Naive B cell (primary cell): ENCODE measurements at regions not wholly inside any gene's neighbourhood (a gene's known extent, or its start where the extent isn't known, plus 50 kb on each side); places are given as distances from the start of the nearest gene placed in this dataset.
A peak's percentile ranks its signal among the peaks of the same experiment; 100 is the strongest.

Source experiments
- ATAC-seq, 2 donors: fragments of 150-1000 bp; cut with Tn5 transposase; 2 replicates each; pipeline ENCODE4 v1.10.0; 2021; ENCODE audit warnings: low read depth in 2 of 2, mild to moderate bottlenecking in 2 of 2, moderate library complexity in 2 of 2
- DNase-seq: peaks from one replicate; pipeline ENCODE4 v3.0.0; 2022
- H3K27ac Mint-ChIP-seq, 6 donors: one replicate each; pipeline ENCODE4 v1.8.0; 2020 to 2022; ENCODE audit warnings: mild to moderate bottlenecking in 6 of 6, mixed read lengths in 6 of 6, moderate library complexity in 5 of 6, inconsistent platforms in 2 of 6
- H3K27me3 Mint-ChIP-seq, 3 donors: one replicate each; pipeline ENCODE4 v1.8.0; 2021 to 2022; ENCODE audit warnings: mixed read lengths in 3 of 3, mild to moderate bottlenecking in 1 of 3
- H3K36me3 Mint-ChIP-seq, 2 donors: one replicate each; pipeline ENCODE4 v1.8.0; 2020 to 2022; ENCODE audit warnings: mixed read lengths in 2 of 2, inconsistent platforms in 1 of 2, mild to moderate bottlenecking in 1 of 2
- H3K4me1 Mint-ChIP-seq, 3 donors: one replicate each; pipeline ENCODE4 v1.8.0; 2020 to 2022; ENCODE audit warnings: mixed read lengths in 3 of 3, inconsistent platforms in 1 of 3, mild to moderate bottlenecking in 1 of 3, moderate library complexity in 1 of 3
- H3K4me3 Mint-ChIP-seq, 8 donors: one replicate each; pipeline ENCODE4 v1.8.0; 2020 to 2022; ENCODE audit warnings: mild to moderate bottlenecking in 8 of 8, mixed read lengths in 8 of 8, moderate library complexity in 8 of 8, inconsistent platforms in 2 of 8
- H3K9me3 Mint-ChIP-seq, 7 donors: one replicate each; pipeline ENCODE4 v1.8.0; 2020 to 2022; ENCODE audit warnings: mixed read lengths in 7 of 7, mild to moderate bottlenecking in 5 of 7, inconsistent platforms in 2 of 7, moderate library complexity in 1 of 7

DNA sequence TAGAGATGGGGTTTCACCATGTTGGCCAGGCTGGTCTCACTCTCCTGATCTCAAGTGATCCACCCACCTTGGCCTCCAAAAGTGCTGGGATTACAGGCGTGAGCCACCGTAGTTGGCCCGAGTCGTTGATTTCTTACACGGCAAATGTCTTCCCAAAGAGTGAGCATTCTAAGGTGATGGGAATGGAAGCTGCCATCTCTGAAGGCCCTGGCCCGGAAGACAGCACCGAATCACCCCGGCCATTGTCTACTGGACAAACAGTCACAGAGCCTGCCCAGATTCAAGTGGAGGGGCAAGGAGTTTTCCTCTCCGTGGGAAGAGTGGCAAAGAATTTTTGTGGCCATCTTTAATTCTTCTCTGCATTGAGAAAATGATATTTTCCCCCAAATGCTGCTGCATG is 92.1 kb upstream of the AJAP1 start:
- ATAC-seq (no peak), DNase-seq (no peak)
- Mint-ChIP-seq H3K36me3 (no peaks in the 10 kb centered on the region), H3K27me3 (peaks cover 9 to 37% (median 23%) of the 10 kb centered on the region in 3 donors), H3K4me3 (no peak overlapping the region), H3K27ac (no peak overlapping the region), H3K9me3 (peaks cover 0 to 8% (median 5%) of the 10 kb centered on the region in 7 donors), H3K4me1 (no peaks in the 10 kb centered on the region)

DNA sequence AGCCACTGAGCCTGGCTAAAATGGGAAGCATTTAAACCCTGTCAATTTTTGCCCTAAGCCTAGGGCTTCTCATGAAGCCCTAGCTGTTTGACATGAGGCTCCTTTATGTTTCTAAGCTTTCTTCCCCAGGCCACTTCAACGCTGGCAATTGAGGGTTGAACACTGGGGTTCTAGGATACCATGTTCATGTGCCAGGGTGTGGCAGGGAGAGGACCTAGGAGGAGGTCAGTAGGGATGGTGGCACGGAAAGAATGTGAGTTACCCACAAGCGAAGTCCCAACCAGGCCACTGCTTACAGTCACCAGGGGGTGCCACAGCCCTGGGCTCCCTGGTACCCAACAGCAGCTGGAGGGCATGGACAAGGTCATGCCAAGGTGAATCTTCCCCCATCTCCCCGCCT is 90.8 kb upstream of the AJAP1 start:
- peaks cover 9 to 36% (median 22%) of the 10 kb centered on the region in 3 donors for H3K27me3 Mint-ChIP-seq
- H3K36me3 Mint-ChIP-seq = no peaks in the 10 kb centered on the region
- H3K9me3 Mint-ChIP-seq = peaks cover 0 to 18% (median 12%) of the 10 kb centered on the region in 7 donors
- no peak overlapping the region for H3K4me3 Mint-ChIP-seq
- DNase-seq (no peak), ATAC-seq (no peak)
- no peaks in the 10 kb centered on the region for H3K4me1 Mint-ChIP-seq
- H3K27ac Mint-ChIP-seq = no peak overlapping the region

DNA sequence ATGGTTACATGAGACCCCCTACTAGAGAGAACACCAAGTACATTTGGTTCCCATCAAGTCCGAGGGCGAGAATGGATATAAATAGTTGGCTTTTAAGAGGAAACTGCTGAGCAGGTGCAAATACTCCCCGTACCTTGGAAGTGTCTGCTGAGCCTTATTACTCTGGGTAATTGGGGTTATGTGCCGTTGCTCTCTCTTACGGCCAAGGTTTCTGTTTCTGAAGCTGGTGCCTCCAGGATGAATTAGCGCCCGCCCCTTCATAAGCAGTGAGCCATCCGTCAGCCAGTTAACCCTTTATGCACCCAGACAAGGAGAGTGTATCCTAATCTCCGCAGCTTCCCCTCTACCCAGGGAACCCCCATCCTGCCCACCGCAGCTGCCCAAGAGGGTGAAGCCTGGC is 90.4 kb upstream of the AJAP1 start:
- no peaks in the 10 kb centered on the region for H3K4me1 Mint-ChIP-seq
- no peak for ATAC-seq
- DNase-seq = no peak
- H3K27me3 Mint-ChIP-seq = peaks cover 9 to 31% (median 20%) of the 10 kb centered on the region in 3 donors
- peaks cover 0 to 23% (median 12%) of the 10 kb centered on the region in 7 donors for H3K9me3 Mint-ChIP-seq
- H3K4me3 Mint-ChIP-seq = no peak overlapping the region
- no peak overlapping the region for H3K27ac Mint-ChIP-seq
- H3K36me3 Mint-ChIP-seq = no peaks in the 10 kb centered on the region

DNA sequence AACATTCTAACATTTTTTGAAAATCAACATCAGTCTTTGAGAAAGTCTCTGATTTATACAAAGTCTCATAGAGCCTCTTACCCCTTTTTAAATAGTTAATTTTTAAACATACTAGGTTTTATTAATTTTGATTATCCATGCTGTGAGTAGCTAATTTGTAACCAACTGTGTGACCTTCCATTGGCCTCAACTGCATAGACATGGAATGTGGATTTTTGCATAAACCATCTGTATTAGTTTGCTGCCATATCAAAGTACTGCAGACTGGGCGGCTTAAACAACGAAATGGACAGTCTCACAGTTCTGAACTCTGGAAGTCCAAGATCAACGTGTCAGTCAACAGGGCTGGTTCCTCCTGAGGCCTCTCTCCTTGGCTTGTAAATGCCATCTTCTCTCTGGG is 89.2 kb upstream of the AJAP1 start:
- Mint-ChIP-seq H3K27me3 (peaks cover 9 to 25% (median 20%) of the 10 kb centered on the region in 3 donors), H3K9me3 (peaks cover 0 to 27% (median 12%) of the 10 kb centered on the region in 7 donors), H3K36me3 (no peaks in the 10 kb centered on the region), H3K4me1 (no peaks in the 10 kb centered on the region), H3K27ac (no peak overlapping the region), H3K4me3 (peak overlapping the region in 1 of 8 donors; percentile 76)
- DNase-seq (no peak), ATAC-seq (no peak)

DNA sequence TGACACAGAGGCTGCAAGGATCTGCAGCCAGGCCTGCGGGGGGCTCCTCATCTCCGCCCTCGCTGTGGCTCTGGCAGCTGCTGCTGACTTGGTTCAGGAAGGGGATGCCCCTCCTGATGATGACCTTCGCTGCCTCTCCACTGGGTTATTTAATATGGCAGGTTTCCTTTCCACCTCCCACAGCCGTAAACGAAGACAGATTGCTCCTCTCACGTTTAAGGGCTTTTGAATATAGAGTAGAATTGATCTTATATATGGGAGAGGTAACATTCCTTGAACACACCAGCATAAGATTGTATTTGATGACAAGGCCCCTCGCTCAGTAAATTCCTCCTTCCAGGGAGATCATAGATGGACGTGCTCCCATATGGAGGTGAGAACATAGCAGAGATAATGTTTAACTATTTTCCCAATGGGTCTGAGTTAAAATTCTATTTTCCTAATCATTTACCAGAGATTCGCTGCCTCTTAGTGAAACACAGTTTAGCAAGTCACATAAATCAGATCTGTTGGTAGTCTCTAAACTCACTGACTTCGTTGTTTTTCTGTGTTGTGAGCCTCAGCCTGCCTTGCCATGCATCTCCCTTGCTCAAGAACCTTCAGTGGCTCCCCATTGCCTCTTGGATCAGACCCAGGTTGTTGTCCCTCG is 88.5 kb upstream of the AJAP1 start:
- no peak for DNase-seq
- peaks cover 0 to 27% (median 12%) of the 10 kb centered on the region in 7 donors for H3K9me3 Mint-ChIP-seq
- no peak overlapping the region for H3K4me3 Mint-ChIP-seq
- peaks cover 9 to 24% (median 20%) of the 10 kb centered on the region in 3 donors for H3K27me3 Mint-ChIP-seq
- H3K4me1 Mint-ChIP-seq = no peaks in the 10 kb centered on the region
- no peak for ATAC-seq
- H3K36me3 Mint-ChIP-seq = no peaks in the 10 kb centered on the region
- peak overlapping the region in 1 of 6 donors; percentile 32 for H3K27ac Mint-ChIP-seq

DNA sequence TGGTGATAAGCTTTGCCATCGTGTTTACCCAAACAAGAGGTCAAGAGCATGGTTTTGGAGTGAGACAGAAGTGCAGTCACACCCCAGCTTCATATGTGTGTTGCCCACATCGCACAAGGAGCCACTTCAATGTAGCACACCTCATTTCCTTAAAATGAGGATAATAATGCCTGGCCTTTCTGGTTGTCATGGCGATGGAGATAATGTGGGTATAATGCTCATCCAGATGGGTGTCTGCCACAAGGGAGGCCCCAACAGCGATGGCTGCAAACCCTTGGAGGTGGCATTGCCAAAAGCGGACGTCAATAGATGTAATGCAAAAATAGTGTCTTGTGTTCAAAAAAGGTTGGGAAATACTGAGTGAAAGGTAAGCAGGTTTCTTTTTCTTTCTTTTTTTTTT is 83.1 kb upstream of the AJAP1 start:
- Mint-ChIP-seq H3K4me3 (no peak overlapping the region), H3K36me3 (no peaks in the 10 kb centered on the region), H3K9me3 (peaks cover 0 to 27% (median 12%) of the 10 kb centered on the region in 7 donors), H3K4me1 (no peaks in the 10 kb centered on the region), H3K27me3 (peaks cover 12 to 19% (median 14%) of the 10 kb centered on the region in 3 donors), H3K27ac (no peak overlapping the region)
- ATAC-seq = no peak
- no peak for DNase-seq

DNA sequence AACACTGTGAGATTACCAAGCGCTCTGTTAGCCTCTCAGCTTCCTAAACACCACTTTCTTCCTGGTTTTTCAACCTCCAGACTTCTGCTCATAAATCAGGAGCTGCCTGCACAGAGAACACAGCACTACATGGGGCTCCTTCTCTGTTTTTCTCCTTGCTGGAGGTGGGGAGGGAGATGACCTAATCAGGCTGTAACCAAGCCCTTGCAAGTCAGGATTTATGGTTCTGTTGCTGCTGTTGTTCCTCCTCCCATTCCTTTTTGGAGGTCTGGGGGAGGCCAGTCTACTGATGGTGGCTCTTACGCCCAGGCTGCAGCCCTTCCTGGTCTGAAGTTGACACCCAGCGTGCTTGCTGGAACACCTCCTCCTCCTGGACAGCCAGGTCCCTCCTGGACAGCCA is 80.9 kb upstream of the AJAP1 start:
- ATAC-seq (no peak), DNase-seq (no peak)
- Mint-ChIP-seq H3K4me3 (no peak overlapping the region), H3K9me3 (peaks cover 0 to 16% (median 6%) of the 10 kb centered on the region in 7 donors), H3K27ac (no peak overlapping the region), H3K4me1 (no peaks in the 10 kb centered on the region), H3K36me3 (no peaks in the 10 kb centered on the region), H3K27me3 (peaks cover 12 to 19% (median 14%) of the 10 kb centered on the region in 3 donors)

DNA sequence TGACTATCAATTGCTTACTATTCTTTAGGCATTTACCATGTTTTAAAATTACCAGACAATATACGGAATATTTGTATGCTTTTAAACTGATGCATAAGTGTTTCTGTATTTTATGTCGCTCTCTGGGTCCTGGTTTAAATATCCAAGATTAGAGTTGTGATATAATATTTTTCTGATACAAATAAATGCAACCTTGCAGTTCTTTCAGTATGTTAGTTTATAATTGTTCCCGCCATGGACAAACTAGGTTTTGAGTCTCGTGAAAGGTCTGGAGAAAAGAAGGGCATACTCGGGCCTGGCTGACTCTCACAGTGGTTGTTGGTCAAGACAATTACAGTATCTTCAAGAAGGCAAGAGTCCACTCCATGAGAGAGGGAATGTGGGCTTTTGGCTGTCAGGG is 72.6 kb upstream of the AJAP1 start:
- Mint-ChIP-seq H3K27me3 (peaks cover 35 to 57% (median 43%) of the 10 kb centered on the region in 3 donors), H3K9me3 (peaks cover 0 to 12% (median 3%) of the 10 kb centered on the region in 7 donors), H3K4me1 (no peaks in the 10 kb centered on the region), H3K27ac (no peak overlapping the region), H3K36me3 (no peaks in the 10 kb centered on the region), H3K4me3 (no peak overlapping the region)
- DNase-seq (no peak), ATAC-seq (no peak)

DNA sequence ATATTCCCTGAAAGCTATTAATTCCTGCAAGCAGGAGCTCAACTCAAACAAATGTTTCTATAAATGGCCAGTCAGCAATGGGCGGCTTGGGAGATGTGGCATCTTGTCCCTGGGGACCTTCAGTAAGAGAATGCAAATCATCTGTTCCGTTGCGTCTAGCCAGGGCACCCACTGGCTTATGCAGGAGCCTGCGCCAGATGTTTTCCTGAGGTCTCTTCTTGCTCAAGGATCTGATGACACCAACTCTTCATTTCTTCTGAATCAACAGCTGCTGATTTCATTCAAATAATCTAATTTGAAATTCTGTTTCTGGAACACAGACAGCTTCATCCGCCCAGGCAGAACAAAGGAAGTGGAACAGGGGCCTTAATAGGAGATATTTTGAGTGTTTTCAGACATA is 70.0 kb upstream of the AJAP1 start:
- H3K36me3 Mint-ChIP-seq = no peaks in the 10 kb centered on the region

DNA sequence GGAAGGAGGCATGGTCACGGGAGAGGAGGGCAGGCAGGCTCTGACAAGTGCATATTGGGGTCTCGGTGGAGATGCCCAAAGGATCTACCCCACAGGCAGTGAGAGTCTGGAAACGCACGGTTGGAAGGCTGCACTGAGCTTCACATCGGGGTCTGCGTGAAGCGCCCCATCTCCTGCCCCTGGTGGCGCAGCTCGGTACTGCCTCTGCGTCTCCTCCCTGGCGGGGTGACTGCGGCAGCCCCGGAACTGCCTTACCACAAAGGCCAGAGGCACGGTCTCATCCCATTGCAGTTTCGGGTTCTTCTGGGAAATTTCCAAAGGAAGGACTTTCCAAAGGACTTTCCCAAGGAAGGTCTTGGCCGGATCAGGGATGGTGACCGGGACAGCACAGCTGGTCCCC is 69.2 kb upstream of the AJAP1 start:
- H3K4me3 Mint-ChIP-seq = no peak overlapping the region
- H3K27me3 Mint-ChIP-seq = peaks cover 38 to 52% (median 49%) of the 10 kb centered on the region in 3 donors
- H3K9me3 Mint-ChIP-seq = no peaks in the 10 kb centered on the region
- no peaks in the 10 kb centered on the region for H3K36me3 Mint-ChIP-seq
- no peak overlapping the region for H3K27ac Mint-ChIP-seq
- no peaks in the 10 kb centered on the region for H3K4me1 Mint-ChIP-seq
- DNase-seq = no peak
- ATAC-seq = no peak

More for the DNA sequence above, 70.0 kb upstream of the AJAP1 start:
- no peaks in the 10 kb centered on the region for H3K4me1 Mint-ChIP-seq
- H3K27me3 Mint-ChIP-seq = peaks cover 38 to 56% (median 49%) of the 10 kb centered on the region in 3 donors
- no peaks in the 10 kb centered on the region for H3K9me3 Mint-ChIP-seq
- DNase-seq (no peak), ATAC-seq (no peak)
- H3K4me3 Mint-ChIP-seq = peak overlapping the region in 1 of 8 donors; percentile 44
- no peak overlapping the region for H3K27ac Mint-ChIP-seq

DNA sequence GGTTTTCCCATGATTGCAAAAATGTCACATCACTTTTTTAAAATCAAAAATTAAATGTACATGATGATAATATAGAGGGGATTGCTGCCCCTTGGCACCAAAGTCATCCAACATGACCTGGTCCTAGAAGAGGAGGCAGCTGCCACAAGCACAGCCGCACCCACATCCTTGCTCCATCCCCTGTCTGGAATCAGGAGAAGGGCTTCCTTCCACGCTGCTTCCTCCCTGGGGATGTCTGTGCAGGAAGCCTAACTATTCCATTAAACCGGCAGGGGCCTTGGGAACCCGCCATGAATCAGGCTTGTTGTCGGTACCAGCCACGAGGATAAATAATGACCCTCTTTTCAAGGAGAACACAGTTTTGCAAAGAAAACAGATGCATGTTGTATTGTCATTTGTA is 68.7 kb upstream of the AJAP1 start:
- no peak overlapping the region for H3K27ac Mint-ChIP-seq
- H3K4me3 Mint-ChIP-seq = no peak overlapping the region

DNA sequence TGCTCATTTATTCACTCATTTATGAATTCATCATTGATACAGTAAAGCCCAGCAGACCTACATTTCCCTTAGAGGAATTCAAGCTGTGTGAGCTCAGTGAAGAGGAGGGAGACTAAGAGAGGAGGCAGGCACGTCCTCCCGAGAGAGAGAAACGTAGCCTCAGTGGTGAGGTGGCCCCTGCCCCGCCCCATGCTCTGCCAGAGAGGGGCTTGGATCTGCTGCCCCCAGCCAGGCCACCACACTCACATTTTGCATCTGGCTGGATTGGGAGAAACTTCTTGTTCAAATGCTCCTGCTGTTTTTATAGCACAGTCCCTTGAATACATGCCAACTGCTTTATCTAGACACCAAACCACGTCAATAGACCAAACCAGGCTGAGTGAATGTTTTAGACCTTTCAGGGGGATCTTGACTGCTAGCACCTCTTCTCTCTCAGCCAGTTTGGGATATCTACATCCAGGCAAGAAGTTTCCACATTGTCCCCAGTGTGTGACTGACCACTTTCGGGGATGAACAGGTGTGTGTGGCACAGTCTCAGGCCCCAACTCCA is 67.7 kb upstream of the AJAP1 start:
- no peaks in the 10 kb centered on the region for H3K9me3 Mint-ChIP-seq
- H3K4me1 Mint-ChIP-seq = no peaks in the 10 kb centered on the region
- H3K4me3 Mint-ChIP-seq = no peak overlapping the region
- H3K27ac Mint-ChIP-seq = no peak overlapping the region
- ATAC-seq (no peak), DNase-seq (no peak)
- no peaks in the 10 kb centered on the region for H3K36me3 Mint-ChIP-seq
- H3K27me3 Mint-ChIP-seq = peaks cover 38 to 44% (median 40%) of the 10 kb centered on the region in 3 donors

More for the DNA sequence above, 68.7 kb upstream of the AJAP1 start:
- DNase-seq (no peak), ATAC-seq (no peak)
- no peaks in the 10 kb centered on the region for H3K9me3 Mint-ChIP-seq
- peaks cover 38 to 52% (median 44%) of the 10 kb centered on the region in 3 donors for H3K27me3 Mint-ChIP-seq
- no peaks in the 10 kb centered on the region for H3K36me3 Mint-ChIP-seq
- H3K4me1 Mint-ChIP-seq = no peaks in the 10 kb centered on the region

DNA sequence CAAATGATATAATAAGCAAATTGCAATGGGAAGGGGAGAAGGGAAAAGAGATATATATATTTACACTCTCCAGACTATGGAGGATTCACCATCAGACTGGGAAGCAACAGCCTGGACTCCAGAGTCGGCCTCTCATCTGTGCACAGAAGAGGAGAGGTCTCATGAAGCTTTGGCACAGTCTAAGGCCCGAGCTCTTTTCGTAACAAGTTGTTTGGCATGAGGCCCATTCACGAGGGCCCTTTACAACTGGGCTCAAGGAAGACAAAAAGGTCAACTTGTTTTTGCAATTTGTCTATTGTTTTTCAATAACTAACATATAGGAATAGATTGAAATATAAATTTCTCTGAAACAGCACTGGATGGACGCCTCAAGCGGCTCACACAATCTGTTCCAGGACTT is 66.7 kb upstream of the AJAP1 start:
- ATAC-seq (no peak), DNase-seq (no peak)
- no peak overlapping the region for H3K27ac Mint-ChIP-seq
- no peaks in the 10 kb centered on the region for H3K9me3 Mint-ChIP-seq
- H3K36me3 Mint-ChIP-seq = no peaks in the 10 kb centered on the region
- no peak overlapping the region for H3K4me3 Mint-ChIP-seq
- H3K27me3 Mint-ChIP-seq = peaks cover 34 to 39% (median 39%) of the 10 kb centered on the region in 3 donors
- no peaks in the 10 kb centered on the region for H3K4me1 Mint-ChIP-seq

DNA sequence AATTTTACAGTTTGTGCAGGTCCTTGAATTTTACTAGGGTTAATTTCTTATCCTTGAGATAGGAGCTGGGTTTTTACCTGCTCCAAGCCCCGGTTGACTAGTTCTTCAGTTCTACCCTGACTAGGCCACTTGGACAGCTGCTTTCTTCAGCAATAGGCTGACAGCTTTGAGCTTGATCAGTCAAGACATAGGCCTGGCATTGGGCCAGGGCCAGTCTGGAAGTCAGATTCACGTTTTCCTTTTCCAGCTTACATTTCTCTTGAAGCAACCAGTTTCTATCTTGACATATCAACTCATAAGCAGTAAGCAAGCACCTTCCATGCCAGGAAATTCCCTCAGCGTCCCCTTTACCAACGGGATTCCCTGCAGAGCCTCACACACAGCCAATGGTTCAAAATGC is 63.7 kb upstream of the AJAP1 start:
- H3K27ac Mint-ChIP-seq = no peak overlapping the region
- ATAC-seq (no peak), DNase-seq (no peak)
- no peaks in the 10 kb centered on the region for H3K9me3 Mint-ChIP-seq
- H3K27me3 Mint-ChIP-seq = peaks cover 14 to 17% (median 16%) of the 10 kb centered on the region in 3 donors
- no peaks in the 10 kb centered on the region for H3K4me1 Mint-ChIP-seq
- no peaks in the 10 kb centered on the region for H3K36me3 Mint-ChIP-seq
- H3K4me3 Mint-ChIP-seq = no peak overlapping the region
